ENCODE measurements at regions not wholly inside any gene's neighbourhood (a gene's known extent, or its start where the extent isn't known, plus 50 kb on each side); places are given as distances from the start of the nearest gene placed in this dataset.
"Not testable (repeated sequence)": the region's sequence is repeated elsewhere in the genome, so short reads cannot be mapped to it uniquely, and the experiment has no call there.

DNA sequence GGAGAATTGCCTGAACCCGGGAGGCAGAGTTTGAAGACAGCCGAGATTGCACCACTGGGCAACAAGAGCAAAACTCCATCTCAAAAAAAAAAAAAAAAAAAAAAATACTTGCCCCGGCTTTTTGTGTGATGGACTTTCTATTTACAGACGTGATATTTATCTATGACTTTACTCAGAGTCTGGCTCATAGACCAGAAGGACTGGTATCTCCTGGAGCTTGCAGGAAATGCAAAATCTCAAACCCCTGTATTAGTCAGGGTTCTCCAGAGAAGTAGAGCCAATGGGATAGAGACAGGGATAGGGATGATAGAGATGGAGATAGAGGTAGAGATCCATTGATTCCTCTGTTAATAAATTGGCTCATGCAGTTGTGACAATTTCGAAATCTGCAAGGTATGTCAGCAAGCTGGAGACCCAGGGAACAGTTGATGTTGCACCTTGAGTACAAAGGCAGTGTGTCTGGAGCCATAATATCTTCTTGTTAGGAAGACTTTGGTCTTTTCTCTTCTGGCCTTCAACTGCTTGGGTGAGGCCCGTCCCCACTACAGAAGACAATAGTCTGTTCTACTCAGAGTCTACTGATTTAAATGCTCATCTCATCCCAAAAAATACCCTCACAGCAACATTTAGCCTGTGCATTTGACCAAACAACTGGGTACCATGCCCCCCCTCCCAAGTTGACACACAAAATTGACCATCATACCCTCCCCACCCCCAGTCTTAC is 195.4 kb upstream of the MSX2 start:
- DNase-seq: no peak

GRCh38 chr5:174529925-174530681 is 194.3 kb upstream of the MSX2 start:
- no peak for DNase-seq

DNA sequence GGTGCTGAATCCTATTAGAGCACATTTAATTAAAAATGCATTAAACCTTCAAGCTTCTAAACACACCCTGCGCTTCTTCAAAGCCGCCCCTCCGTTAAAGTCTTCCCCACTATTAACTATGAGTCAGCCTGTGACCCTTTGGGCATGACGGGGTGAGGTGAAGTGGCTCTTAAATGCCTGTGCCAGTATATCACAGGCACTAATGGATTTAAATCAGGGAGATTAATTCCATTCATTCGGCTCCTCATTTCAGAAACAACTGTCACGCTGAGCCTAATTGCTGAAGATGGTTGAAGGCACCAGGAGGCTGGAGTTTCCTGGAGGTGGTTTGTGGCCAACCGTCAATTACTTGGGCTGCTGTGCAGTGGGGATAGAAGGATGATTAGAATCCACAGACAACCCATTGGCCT is 192.6 kb upstream of the MSX2 start:
- DNase-seq: no peak

DNA sequence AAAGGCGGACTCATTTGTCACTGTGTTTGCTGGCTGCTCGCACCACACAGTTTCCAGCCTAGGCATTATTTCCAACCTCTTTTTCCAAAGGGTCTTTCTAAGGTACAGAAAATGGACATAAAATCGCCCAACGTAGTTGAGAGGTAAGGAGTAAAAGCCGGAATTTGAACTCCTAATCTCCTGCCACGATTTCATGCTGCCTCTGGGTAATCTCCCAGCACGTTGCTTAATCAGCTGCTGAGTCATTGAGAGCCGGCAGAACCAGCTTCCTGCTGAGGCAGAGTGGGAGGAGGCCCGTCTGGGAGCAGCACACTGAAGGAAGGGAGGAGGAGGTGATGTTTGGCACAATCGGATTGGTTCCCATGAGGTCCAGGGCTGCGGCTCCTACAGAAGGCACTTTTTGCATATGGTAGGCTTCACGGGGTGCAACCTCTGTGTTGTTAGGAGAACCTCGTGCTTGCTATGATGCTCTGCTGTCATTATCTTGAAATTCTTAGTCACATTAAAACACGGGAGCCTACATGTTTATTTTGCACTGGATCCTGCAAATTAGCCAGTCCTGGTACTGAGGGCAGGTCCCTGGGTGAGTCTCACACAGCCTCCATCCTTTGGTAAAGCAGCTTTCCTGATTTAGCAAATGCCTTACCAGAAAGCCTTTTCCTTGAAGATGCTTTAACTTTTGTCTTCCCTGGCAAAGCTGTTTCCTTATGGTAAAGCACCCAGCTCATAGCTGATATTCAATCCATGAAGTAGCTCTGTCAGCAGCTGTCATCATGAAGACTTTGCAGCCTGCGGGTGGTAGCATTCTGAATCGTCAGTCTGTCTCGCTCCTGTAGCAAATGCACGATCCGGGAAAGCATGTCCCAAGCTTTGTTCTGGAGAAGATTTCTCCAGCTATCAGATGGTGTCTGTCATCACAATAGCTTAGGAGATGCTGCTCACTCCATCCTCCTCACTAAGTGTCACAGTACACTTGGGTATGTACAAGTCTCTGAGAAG is 191.6 kb upstream of the MSX2 start:
- DNase-seq: peak in 1 of 2 donors; percentile 69

- no peak for DNase-seq
Measured at GRCh38 chr5:174533751-174534241, 190.6 kb upstream of the MSX2 start.

GRCh38 chr5:174535669-174536068 is 188.7 kb upstream of the MSX2 start:
- DNase-seq: no peak

- DNase-seq: not testable (repeated sequence)
Measured at GRCh38 chr5:174539823-174540222, 184.6 kb upstream of the MSX2 start.

DNA sequence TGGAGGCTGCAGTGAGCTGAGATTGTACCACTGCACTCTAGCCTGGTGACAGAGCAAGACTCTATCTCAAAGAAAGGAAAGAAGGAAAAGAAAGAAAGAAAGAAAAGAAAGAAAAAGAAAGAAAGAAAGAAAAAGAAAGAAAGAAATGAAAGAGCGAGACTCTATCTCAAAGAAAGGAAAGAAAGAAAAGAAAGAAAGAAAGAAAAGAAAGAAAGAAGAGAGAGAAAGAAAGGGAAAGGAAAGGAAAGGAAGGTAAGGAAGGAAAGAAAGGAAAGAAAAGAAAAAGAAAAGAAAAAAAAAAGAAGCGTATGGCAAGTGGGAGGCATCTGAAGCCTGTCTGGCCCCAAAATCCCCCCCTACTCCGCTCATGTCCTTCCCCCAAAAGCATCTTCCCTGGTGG is 182.3 kb upstream of the MSX2 start:
- DNase-seq: no peak

DNA sequence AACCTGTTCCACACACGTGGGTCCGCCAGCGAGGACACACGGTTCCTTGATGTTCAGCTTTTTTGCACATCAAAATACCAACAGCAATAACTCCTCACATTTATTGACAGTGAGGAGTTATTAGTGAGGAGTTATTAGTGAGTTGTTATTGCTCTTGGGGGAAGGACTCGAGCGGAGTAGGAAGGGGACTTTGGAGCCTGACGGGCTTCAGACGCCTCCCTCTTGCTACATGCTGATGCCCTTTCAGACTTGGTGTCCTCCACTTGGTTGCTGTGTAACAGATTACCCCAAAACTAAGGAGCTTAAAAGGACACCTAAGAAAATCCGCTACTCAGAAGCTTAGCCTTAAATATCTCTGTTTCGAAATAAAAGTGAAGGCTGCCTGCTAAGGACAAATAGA is 181.9 kb upstream of the MSX2 start:
- no peak for DNase-seq

DNA sequence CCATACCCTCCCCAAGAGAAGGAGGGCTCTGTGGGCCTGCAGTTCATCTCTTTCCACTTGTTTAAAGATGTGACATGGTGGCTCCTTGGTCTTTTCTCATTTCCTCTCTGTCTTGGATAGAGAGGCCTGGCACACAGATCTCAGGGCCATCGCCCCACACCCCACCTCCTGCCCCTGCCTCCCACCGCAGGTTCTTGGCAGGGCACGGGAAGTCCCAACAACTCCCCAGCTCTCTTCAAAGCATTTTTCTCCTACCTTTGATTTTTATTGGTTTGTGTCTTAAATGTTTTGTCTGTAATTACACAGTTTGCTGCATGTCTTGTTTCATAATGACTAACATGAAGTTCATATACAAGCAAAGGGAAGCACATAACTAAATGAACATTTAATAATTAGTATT is 178.5 kb upstream of the MSX2 start:
- no peak for DNase-seq

DNA sequence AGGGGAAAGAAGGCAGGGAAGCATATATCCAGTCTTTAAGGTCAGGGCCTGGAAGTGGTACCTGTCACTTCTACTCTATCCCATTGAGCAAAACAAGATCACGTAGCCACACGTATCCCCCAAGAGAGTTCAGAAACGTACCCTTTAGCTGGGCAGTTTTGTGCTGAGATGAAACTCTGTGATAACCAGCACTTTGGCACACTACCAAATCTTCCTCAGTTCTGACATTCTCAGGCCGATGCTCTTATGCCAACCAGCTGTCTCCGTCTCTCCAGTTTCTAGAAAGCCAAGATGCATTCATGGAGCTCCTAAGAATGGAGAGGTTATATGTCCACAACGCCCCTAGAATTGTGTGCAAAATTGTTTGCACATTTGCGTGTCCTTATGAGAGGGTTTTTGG is 176.6 kb upstream of the MSX2 start:
- DNase-seq: no peak

DNA sequence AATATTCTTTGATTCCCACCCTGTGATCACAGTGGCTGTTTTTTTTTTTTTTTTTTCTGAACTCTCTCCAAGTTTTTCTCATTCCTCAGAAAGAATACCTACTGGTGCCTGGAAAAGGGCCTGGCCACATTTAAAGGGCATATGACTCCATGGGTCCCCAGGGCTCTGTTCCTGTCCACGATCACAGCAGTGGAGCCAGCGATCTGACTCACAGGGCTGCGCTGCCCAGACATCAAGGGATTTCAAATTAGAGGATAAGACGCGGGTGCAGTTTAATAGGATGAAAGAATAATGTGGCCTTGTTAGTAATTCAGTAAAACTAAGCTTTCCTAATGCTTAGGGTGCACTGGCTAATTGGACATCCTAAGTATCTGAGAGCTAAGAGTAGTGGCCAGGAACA is 175.1 kb upstream of the MSX2 start:
- DNase-seq: no peak

GRCh38 chr5:174550026-174550425 is 174.4 kb upstream of the MSX2 start:
- no peak for DNase-seq

DNA sequence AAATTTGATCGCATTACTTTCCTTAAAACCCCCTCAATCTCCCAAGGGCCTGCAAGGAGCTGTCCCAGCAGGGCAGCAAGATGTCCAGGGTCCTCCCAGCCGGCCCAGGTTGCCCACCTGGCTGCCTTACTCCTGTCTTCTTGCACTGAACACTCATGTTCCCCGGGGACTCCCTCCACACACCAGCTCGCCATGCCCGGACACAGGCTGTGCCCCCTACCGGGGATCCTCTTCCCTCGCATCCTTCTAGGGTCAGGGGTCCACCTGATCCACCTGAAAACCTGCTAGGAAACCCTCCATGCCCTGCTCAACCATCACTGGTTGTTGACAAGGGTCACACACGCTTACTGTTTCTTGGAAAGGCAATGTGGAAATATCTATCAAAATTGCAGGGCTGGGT is 172.0 kb upstream of the MSX2 start:
- no peak for DNase-seq

GRCh38 chr5:174553556-174553955 is 170.8 kb upstream of the MSX2 start:
- DNase-seq: no peak

GRCh38 chr5:174555726-174556125 is 168.7 kb upstream of the MSX2 start:
- no peak for DNase-seq

- no peak for DNase-seq
Measured at GRCh38 chr5:174556756-174557155, 167.6 kb upstream of the MSX2 start.

DNA sequence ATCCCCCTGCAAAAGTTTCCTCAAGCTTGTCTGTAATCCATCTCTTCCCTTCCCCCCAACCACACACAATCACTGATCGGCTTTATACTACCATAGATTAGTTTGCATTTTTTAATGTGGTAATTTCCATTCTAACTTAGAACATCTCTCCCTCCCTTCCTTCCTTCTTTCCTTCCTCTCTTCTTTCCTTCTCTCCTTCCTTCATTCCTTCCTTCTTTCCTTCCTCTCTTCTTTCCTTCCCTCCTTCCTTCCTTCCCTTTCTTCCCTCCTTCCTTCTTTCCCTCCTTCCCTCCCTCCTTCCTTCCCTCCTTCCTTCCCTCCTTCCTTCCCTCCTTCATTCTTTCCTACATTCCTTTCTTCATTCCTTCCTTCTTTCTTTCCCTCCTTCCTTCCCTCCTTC is 166.2 kb upstream of the MSX2 start:
- no peak for DNase-seq

DNA sequence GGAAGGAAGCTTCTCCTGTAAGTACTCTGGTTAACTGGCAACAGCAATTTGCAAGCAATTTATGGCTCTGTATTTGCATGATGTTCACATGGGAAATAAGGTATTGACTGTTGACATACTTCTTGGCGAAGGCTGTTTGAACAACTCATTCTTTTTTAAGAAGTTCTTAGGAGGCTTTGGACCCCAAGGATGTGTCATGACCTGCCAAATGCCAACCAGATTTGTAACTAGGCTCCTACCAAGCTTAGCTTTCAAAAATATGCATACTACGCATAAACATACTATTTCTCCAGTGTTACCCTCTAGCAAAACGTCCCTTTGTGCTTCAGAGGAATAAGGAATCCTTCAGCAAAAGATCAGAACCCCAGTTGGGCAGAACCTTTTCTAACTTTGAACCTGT is 165.2 kb upstream of the MSX2 start:
- no peak for DNase-seq

- DNase-seq: no peak
Measured at GRCh38 chr5:174559566-174560090, 164.8 kb upstream of the MSX2 start.

DNA sequence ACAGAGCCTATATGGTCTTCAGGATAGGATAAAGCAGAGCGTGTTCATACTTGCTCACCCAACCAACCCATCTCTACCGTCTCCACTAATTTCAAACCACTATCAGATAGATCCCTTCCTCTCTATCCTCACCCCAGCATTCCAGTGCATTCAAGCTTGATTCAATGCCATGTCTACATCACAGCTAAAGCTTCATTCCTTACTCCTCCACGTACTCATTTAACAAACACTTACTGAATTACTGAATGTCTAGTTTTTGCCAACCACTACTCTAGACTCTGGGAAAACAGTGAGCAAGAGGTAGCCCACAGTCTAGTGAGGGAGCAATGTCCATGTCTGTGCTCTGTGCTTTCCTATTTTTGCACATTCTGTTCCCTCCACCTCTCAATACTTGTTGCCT is 163.5 kb upstream of the MSX2 start:
- no peak for DNase-seq

DNA sequence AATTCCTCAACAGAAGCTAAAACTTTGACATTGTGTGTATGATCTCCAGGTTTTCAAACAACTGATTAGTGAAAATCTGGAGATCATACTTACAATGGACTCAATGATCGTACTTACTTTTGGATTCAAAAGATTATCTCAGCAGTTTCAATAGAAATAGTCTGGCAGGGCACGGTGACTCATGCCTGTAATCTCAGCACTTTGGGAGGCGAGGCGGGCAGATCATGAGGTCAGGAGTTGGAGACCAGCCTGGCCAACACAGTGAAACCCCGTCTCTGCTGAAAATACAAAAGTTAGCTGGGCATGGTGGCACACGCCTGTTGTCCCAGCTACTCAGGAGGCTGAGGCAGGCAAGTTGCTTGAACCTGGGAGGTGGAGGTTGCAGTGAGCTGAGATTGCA is 161.3 kb upstream of the MSX2 start:
- DNase-seq: not testable (repeated sequence)

DNA sequence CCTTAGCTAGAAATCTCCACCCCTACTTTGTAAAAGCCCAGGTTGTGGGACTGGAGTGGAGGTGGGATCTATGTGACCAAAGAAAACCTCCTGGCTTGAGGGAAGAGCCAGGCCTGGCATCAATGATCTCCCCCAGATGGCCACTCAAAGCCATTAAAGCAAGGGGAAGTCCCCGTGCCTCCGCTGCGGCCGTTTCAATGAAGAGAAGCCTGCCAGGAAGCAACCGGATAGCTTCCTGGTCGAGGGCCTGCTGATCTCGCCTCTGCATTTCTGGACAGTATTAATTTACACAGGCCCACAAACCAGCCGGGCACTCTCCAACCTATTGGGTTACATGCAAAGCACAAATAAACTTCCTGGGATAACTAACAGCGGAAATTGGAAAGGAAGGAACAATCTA is 160.5 kb upstream of the MSX2 start:
- no peak for DNase-seq
